ENCODE measurements at regions not wholly inside any gene's neighbourhood (a gene's known extent, or its start where the extent isn't known, plus 50 kb on each side); places are given as distances from the start of the nearest gene placed in this dataset.

- no peak for DNase-seq (ENCODE audit: low read depth)
Measured at GRCh38 chr3:8357859-8358258, 143.8 kb upstream of the LMCD1 start.

GRCh38 chr3:8359133-8359532 lies 142.5 kb upstream of the LMCD1 start:
- DNase-seq (ENCODE audit: low read depth): no peak

- DNase-seq (ENCODE audit: low read depth): no peak
Measured at GRCh38 chr3:8363200-8363599, 138.4 kb upstream of the LMCD1 start.

- DNase-seq (ENCODE audit: low read depth): no peak
Measured at GRCh38 chr3:8365541-8365940, 136.1 kb upstream of the LMCD1 start.

- no peak for DNase-seq (ENCODE audit: low read depth)
Measured at GRCh38 chr3:8366219-8366810, 135.3 kb upstream of the LMCD1 start.

GRCh38 chr3:8368598-8368997 lies 133.0 kb upstream of the LMCD1 start:
- DNase-seq (ENCODE audit: low read depth): no peak

GRCh38 chr3:8369638-8370037 lies 132.0 kb upstream of the LMCD1 start:
- DNase-seq (ENCODE audit: low read depth): no peak

GRCh38 chr3:8371085-8371551 lies 130.5 kb upstream of the LMCD1 start:
- DNase-seq (ENCODE audit: low read depth): no peak

GRCh38 chr3:8371960-8372463 lies 129.6 kb upstream of the LMCD1 start:
- DNase-seq (ENCODE audit: low read depth): no peak

GRCh38 chr3:8380904-8381704 lies 120.5 kb upstream of the LMCD1 start:
- DNase-seq (ENCODE audit: low read depth): no peak

- no peak for DNase-seq (ENCODE audit: low read depth)
Measured at GRCh38 chr3:8385848-8386620, 115.6 kb upstream of the LMCD1 start.

GRCh38 chr3:8387571-8387970 lies 114.1 kb upstream of the LMCD1 start:
- DNase-seq (ENCODE audit: low read depth): no peak

- no peak for DNase-seq (ENCODE audit: low read depth)
Measured at GRCh38 chr3:8399686-8400085, 101.9 kb upstream of the LMCD1 start.

GRCh38 chr3:8400911-8401310 lies 100.7 kb upstream of the LMCD1 start:
- DNase-seq (ENCODE audit: low read depth): no peak

GRCh38 chr3:8403996-8404395 lies 97.6 kb upstream of the LMCD1 start:
- no peak for DNase-seq (ENCODE audit: low read depth)

- no peak for DNase-seq (ENCODE audit: low read depth)
Measured at GRCh38 chr3:8405144-8405543, 96.5 kb upstream of the LMCD1 start.

- no peak for DNase-seq (ENCODE audit: low read depth)
Measured at GRCh38 chr3:8406479-8406878, 95.1 kb upstream of the LMCD1 start.

GRCh38 chr3:8413337-8413926 lies 88.2 kb upstream of the LMCD1 start:
- no peak for DNase-seq (ENCODE audit: low read depth)

- DNase-seq (ENCODE audit: low read depth): no peak
Measured at GRCh38 chr3:8416965-8417364, 84.7 kb upstream of the LMCD1 start.

- DNase-seq (ENCODE audit: low read depth): no peak
Measured at GRCh38 chr3:8420612-8421011, 81.0 kb upstream of the LMCD1 start.

GRCh38 chr3:8421267-8421666 lies 80.4 kb upstream of the LMCD1 start:
- DNase-seq (ENCODE audit: low read depth): no peak

GRCh38 chr3:8421711-8422110 lies 79.9 kb upstream of the LMCD1 start:
- no peak for DNase-seq (ENCODE audit: low read depth)
